H1 (cell line): ENCODE measurements at regions not wholly inside any gene's neighbourhood (a gene's known extent, or its start where the extent isn't known, plus 50 kb on each side); places are given as distances from the start of the nearest gene placed in this dataset.

ENCODE experiments used
- CTCF ChIA-PET: fragments of 300-600 bp; sonication (Branson Sonifier 250); formaldehyde crosslinking; loops from one replicate; lab custom pipeline; 2021; ENCODE audit not compliant: partially characterized antibody; lab: Charles Lee
- POLR2A ChIA-PET: fragments of 300-600 bp; sonication (Branson Sonifier 250); formaldehyde crosslinking; loops from one replicate; lab custom pipeline; 2021; ENCODE audit warnings: inconsistent platforms; ENCODE audit not compliant: partially characterized antibody; lab: Charles Lee
- DNase-seq, 2 experiments: peaks; one replicate each; pipeline versions ENCODE4 v3.0.0 to v3.0.0-alpha.2; 2010 to 2022; ENCODE audit warnings: low spot score in 2 of 2, low read depth in 1 of 2, mixed read lengths in 1 of 2
- FAIRE-seq: peaks from 2 replicates; lab custom pipeline; 2011; peaks lifted over from hg19 to GRCh38; lab: Jason Lieb, UNC
- H2AFZ ChIP-seq: 2 replicates; pipeline ENCODE4 v1.8.1; 2012; ENCODE audit warnings: low read length, inconsistent platforms
- H2AK5ac ChIP-seq: 2 replicates; pipeline ENCODE4 v1.6.1; 2013; ENCODE audit warnings: low read depth, low read length
- H2BK120ac ChIP-seq: replicated peaks from 2 replicates; pipeline ENCODE3; 2013; ENCODE audit warnings: low read depth, low read length, inconsistent platforms
- H2BK12ac ChIP-seq: 2 replicates; pipeline ENCODE4 v1.6.1; 2013; ENCODE audit warnings: low read depth, low read length
- H2BK15ac ChIP-seq: 2 replicates; pipeline ENCODE4 v1.6.1; 2013; ENCODE audit warnings: low read length
- H2BK20ac ChIP-seq: 2 replicates; pipeline ENCODE4 v1.6.1; 2013; ENCODE audit warnings: low read length
- H2BK5ac ChIP-seq: 2 replicates; pipeline ENCODE4 v1.6.1; 2013; ENCODE audit warnings: low read depth, low read length
- H3K14ac ChIP-seq: 2 replicates; pipeline ENCODE4 v1.6.1; 2013; ENCODE audit warnings: inconsistent platforms; ENCODE audit not compliant: insufficient read length
- H3K18ac ChIP-seq: 2 replicates; pipeline ENCODE4 v1.6.1; 2013; ENCODE audit warnings: low read length; ENCODE audit errors: extremely low read depth
- H3K23ac ChIP-seq: 2 replicates; pipeline ENCODE4 v1.6.1; 2013; ENCODE audit warnings: inconsistent platforms; ENCODE audit not compliant: insufficient read length
- H3K23me2 ChIP-seq: 2 replicates; pipeline ENCODE4 v1.6.1; 2013; ENCODE audit warnings: low read depth, low read length
- H3K27ac ChIP-seq: 2 replicates; pipeline ENCODE4 v1.6.1; 2011; ENCODE audit warnings: low read depth, low read length, inconsistent platforms
- H3K27me3 ChIP-seq, 4 experiments: replicated peaks in 1 of 4; 1 replicate in 1 of 4; 2 replicates in 3 of 4; pipeline versions ENCODE4 v1.6.1 to v1.8.1; 2011 to 2013; ENCODE audit warnings: low read length in 3 of 4, mild to moderate bottlenecking in 3 of 4, inconsistent platforms in 2 of 4, mixed read lengths in 2 of 4, moderate library complexity in 1 of 4; ENCODE audit not compliant: control insufficient read depth in 3 of 4, insufficient read depth in 3 of 4; ENCODE audit errors: extremely low read depth in 1 of 4
- H3K36me3 ChIP-seq, 4 experiments: 2 replicates each; pipeline versions ENCODE4 v1.6.1 to v1.8.1; 2011 to 2013; ENCODE audit warnings: mild to moderate bottlenecking in 4 of 4, low read length in 3 of 4, moderate library complexity in 2 of 4, control low read depth in 1 of 4, inconsistent platforms in 1 of 4; ENCODE audit not compliant: insufficient read depth in 4 of 4, control insufficient read depth in 2 of 4
- H3K4ac ChIP-seq: replicated peaks from 2 replicates; pipeline ENCODE3; 2013; ENCODE audit warnings: low read length, low read depth, mixed read lengths, inconsistent platforms; ENCODE audit not compliant: insufficient read length
- H3K4me1 ChIP-seq, 4 experiments: replicated peaks in 1 of 4; 1 replicate in 1 of 4; 2 replicates in 3 of 4; pipeline versions ENCODE4 v1.6.1 to v1.8.1; 2011 to 2013; ENCODE audit warnings: low read length in 3 of 4, inconsistent platforms in 2 of 4, mixed read lengths in 1 of 4; ENCODE audit not compliant: insufficient read depth in 4 of 4, control insufficient read depth in 3 of 4
- H3K4me2 ChIP-seq, 2 experiments: 2 replicates each; pipeline versions ENCODE4 v1.6.1 to v1.8.1; 2011 to 2013; ENCODE audit warnings: low read depth in 2 of 2, low read length in 2 of 2, control low read depth in 1 of 2, inconsistent platforms in 1 of 2, mild to moderate bottlenecking in 1 of 2; ENCODE audit not compliant: insufficient read depth in 1 of 2
- H3K4me3 ChIP-seq, 4 experiments: fragments of 200-600, 300-600 bp in 1 of 4; sonication (generic), shearing (Covaris generic), sonication (Bioruptor Twin) in 1 of 4; 2 replicates each; pipeline versions ENCODE4 v1.5.1 to v1.8.1; 2011 to 2016; ENCODE audit warnings: low read length in 4 of 4, low read depth in 3 of 4, control low read depth in 2 of 4, inconsistent platforms in 2 of 4, mild to moderate bottlenecking in 2 of 4, mixed read lengths in 1 of 4, moderate library complexity in 1 of 4; ENCODE audit not compliant: insufficient read depth in 2 of 4; ENCODE audit errors: extremely low read depth in 1 of 4
- H3K56ac ChIP-seq: replicated peaks from 2 replicates; pipeline ENCODE3; 2013; ENCODE audit warnings: low read depth, mild to moderate bottlenecking, mixed read lengths, low read length, inconsistent platforms; ENCODE audit not compliant: insufficient read length
- H3K79me1 ChIP-seq: 2 replicates; pipeline ENCODE4 v1.6.1; 2013; ENCODE audit warnings: low read depth, low read length, control low read depth
- H3K79me2 ChIP-seq, 2 experiments: 2 replicates each; pipeline versions ENCODE4 v1.6.1 to v1.8.1; 2012 to 2013; ENCODE audit warnings: low read length in 2 of 2, mild to moderate bottlenecking in 2 of 2, inconsistent platforms in 1 of 2; ENCODE audit not compliant: insufficient read depth in 2 of 2, control insufficient read depth in 1 of 2
- H3K9ac ChIP-seq, 4 experiments: replicated peaks in 1 of 4; 1 replicate in 1 of 4; 2 replicates in 3 of 4; pipeline versions ENCODE4 v1.6.1 to v1.8.1; 2011 to 2013; ENCODE audit warnings: low read depth in 3 of 4, low read length in 3 of 4, control low read depth in 2 of 4, mild to moderate bottlenecking in 2 of 4, moderate library complexity in 2 of 4, inconsistent platforms in 1 of 4; ENCODE audit errors: extremely low read depth in 1 of 4
- H3K9me3 ChIP-seq, 2 experiments: 2 replicates each; pipeline versions ENCODE4 v1.6.1 to v1.8.1; 2012 to 2013; ENCODE audit warnings: mild to moderate bottlenecking in 2 of 2, moderate library complexity in 2 of 2, control low read depth in 1 of 2, inconsistent platforms in 1 of 2, low read depth in 1 of 2, low read length in 1 of 2, mixed read lengths in 1 of 2; ENCODE audit not compliant: insufficient read depth in 2 of 2
- H4K20me1 ChIP-seq, 2 experiments: replicated peaks in 1 of 2; 2 replicates each; pipeline versions ENCODE3 to v1.8.1; 2011 to 2013; ENCODE audit warnings: inconsistent platforms in 2 of 2, low read length in 2 of 2, mild to moderate bottlenecking in 1 of 2; ENCODE audit not compliant: insufficient read depth in 2 of 2, control insufficient read depth in 1 of 2
- H4K5ac ChIP-seq: 2 replicates; pipeline ENCODE4 v1.6.1; 2013; ENCODE audit warnings: low read length, low read depth, mixed read lengths, inconsistent platforms; ENCODE audit not compliant: insufficient read length
- H4K8ac ChIP-seq: 2 replicates; pipeline ENCODE4 v1.8.0; 2013; ENCODE audit warnings: mild to moderate bottlenecking, moderate library complexity, low read length, inconsistent platforms; ENCODE audit not compliant: insufficient read depth; ENCODE audit errors: extremely low read depth
- H4K91ac ChIP-seq: replicated peaks from 2 replicates; pipeline ENCODE3; 2013; ENCODE audit warnings: low read length, mixed read lengths, inconsistent platforms; ENCODE audit not compliant: insufficient read length
- CHD1 ChIP-seq: IDR thresholded peaks from 2 replicates; pipeline ENCODE4 v1.6.1; 2012; ENCODE audit warnings: low read depth, low read length, improper control_type of control experiment
- CHD2 ChIP-seq: IDR thresholded peaks from 2 replicates; pipeline ENCODE4 v1.6.1; 2012; ENCODE audit warnings: low read length, improper control_type of control experiment
- EZH2 ChIP-seq: fragments of 200-600 bp; sonication (generic); IDR thresholded peaks from 2 replicates; pipeline ENCODE4 v1.7.1; 2012; ENCODE audit warnings: low read depth, mild to moderate bottlenecking, moderate library complexity, low read length, inconsistent platforms; ENCODE audit not compliant: severe bottlenecking
- GABPA ChIP-seq: IDR thresholded peaks from 2 replicates; pipeline ENCODE4 v1.6.1; 2011; ENCODE audit warnings: mild to moderate bottlenecking, low read length, moderate library complexity, borderline replicate concordance; ENCODE audit not compliant: insufficient read depth
- JUND ChIP-seq: IDR thresholded peaks from 2 replicates; pipeline ENCODE4 v1.6.1; 2011; ENCODE audit warnings: mild to moderate bottlenecking, improper control_type of control experiment, low read length
- KDM4A ChIP-seq: IDR thresholded peaks from one replicate; pipeline ENCODE4 v1.7.1; 2012; ENCODE audit warnings: low read depth, mild to moderate bottlenecking, moderate library complexity, low read length, inconsistent platforms; ENCODE audit not compliant: severe bottlenecking
- MAX ChIP-seq: IDR thresholded peaks from 2 replicates; pipeline ENCODE4 v1.6.1; 2012; ENCODE audit warnings: inconsistent platforms
- NANOG ChIP-seq: IDR thresholded peaks from 2 replicates; pipeline ENCODE4 v1.6.1; 2011; ENCODE audit warnings: low read length, low read depth, mild to moderate bottlenecking, inconsistent platforms; ENCODE audit not compliant: insufficient read depth, poor library complexity, severe bottlenecking
- PHF8 ChIP-seq: fragments of 200-600 bp; sonication (generic); conservative IDR thresholded peaks from 2 replicates; pipeline ENCODE4 v1.7.1; 2012; ENCODE audit warnings: low read depth, mild to moderate bottlenecking, inconsistent platforms, low read length, moderate library complexity
- SIX5 ChIP-seq: IDR thresholded peaks from 2 replicates; pipeline ENCODE4 v1.6.1; 2011; ENCODE audit warnings: mild to moderate bottlenecking, low read depth, low read length
- SP2 ChIP-seq: IDR thresholded peaks from 2 replicates; pipeline ENCODE4 v1.6.1; 2012; ENCODE audit warnings: mild to moderate bottlenecking, low read length, inconsistent platforms
- SP4 ChIP-seq: IDR thresholded peaks from 2 replicates; pipeline ENCODE4 v1.6.1; 2012; ENCODE audit warnings: low read length, inconsistent platforms
- WGBS, 2 experiments: shearing (Covaris generic) in 1 of 2; methylation state at CpG; one replicate each; pipeline versions ENCODE4 v1.1.6 to v1.1.7; 2013 to 2015; ENCODE audit warnings: low lambda C conversion rate in 2 of 2, mixed read lengths in 2 of 2, inconsistent platforms in 1 of 2, low coverage in 1 of 2, missing lambda C conversion rate in 1 of 2; ENCODE audit not compliant: insufficient replicate concordance in 2 of 2, insufficient coverage in 1 of 2, insufficient read length in 1 of 2; ENCODE audit errors: extremely low coverage in 1 of 2, missing lambda C conversion rate in 1 of 2; 5-methylcytosine and 5-hydroxymethylcytosine counted together

GRCh38 chr11:29314211-29314610 is 702.6 kb downstream of the KCNA4 start:
- no peak overlapping the region for H3K9ac ChIP-seq
- H3K56ac ChIP-seq: no peak overlapping the region
- no peak overlapping the region for H4K91ac ChIP-seq
- H3K27me3 ChIP-seq: no peaks in the 10 kb centered on the region
- POLR2A ChIA-PET: no interaction called here
- no peak overlapping the region for H4K8ac ChIP-seq
- H3K14ac ChIP-seq: no peak overlapping the region
- no peak overlapping the region for H2BK5ac ChIP-seq
- H3K23me2 ChIP-seq: no peaks in the 10 kb centered on the region
- H3K27ac ChIP-seq: no peak overlapping the region
- CTCF ChIA-PET: interaction anchor here (0.9 to 1.5 kb wide), 2 partner anchors 15 to 22 kb away, joined by 3 to 6 read pairs; no protein-coding TSS in a partner anchor
- no peak overlapping the region for H3K4ac ChIP-seq
- no peaks in the 10 kb centered on the region for H4K20me1 ChIP-seq
- H3K18ac ChIP-seq: no peak overlapping the region
- H3K36me3 ChIP-seq: no peaks in the 10 kb centered on the region
- no peak overlapping the region for H2BK20ac ChIP-seq
- no peaks in the 10 kb centered on the region for H3K4me1 ChIP-seq
- no peak overlapping the region for H2AFZ ChIP-seq
- DNase-seq: no peak
- H4K5ac ChIP-seq: no peak overlapping the region
- no peak for FAIRE-seq
- no peak overlapping the region for H2BK12ac ChIP-seq
- no peak overlapping the region for H3K23ac ChIP-seq
- no peak for TF ChIP-seq GABPA
- TF ChIP-seq NANOG: no peak
- TF ChIP-seq MAX: no peak
- no peak for TF ChIP-seq CHD1
- TF ChIP-seq JUND: no peak
- TF ChIP-seq SP4: no peak
- no peak for TF ChIP-seq SP2
- no peak for TF ChIP-seq CHD2
- no peak for TF ChIP-seq EZH2
- TF ChIP-seq KDM4A: no peak
- no peak for TF ChIP-seq SIX5
- no peak for TF ChIP-seq PHF8
- H2AK5ac ChIP-seq: no peak overlapping the region
- no peak overlapping the region for H2BK15ac ChIP-seq
- H3K79me1 ChIP-seq: no peaks in the 10 kb centered on the region
- no peaks in the 10 kb centered on the region for H3K9me3 ChIP-seq
- H3K79me2 ChIP-seq: no peaks in the 10 kb centered on the region
- H3K4me2 ChIP-seq: no peak overlapping the region
- H2BK120ac ChIP-seq: no peak overlapping the region
- WGBS, 2 experiments: 67% methylated on average over 1 of the region's 1 CpG; no CpG with 5 or more reads in 1 of the 2 experiments
- H3K4me3 ChIP-seq: no peak overlapping the region
